ENCODE measurements at regions not wholly inside any gene's neighbourhood (a gene's known extent, or its start where the extent isn't known, plus 50 kb on each side); places are given as distances from the start of the nearest gene placed in this dataset.

GRCh38 chrX:8084006-8084405 lies 87.1 kb downstream of the VCX2 start:
- Histone ChIP-seq H3K9me3 (ENCODE audit: control insufficient read depth, insufficient read depth, low read depth, low read length) (no peaks in the 10 kb centered on the region), H3K27me3 (ENCODE audit: control insufficient read depth, insufficient read depth, low read length) (no peaks in the 10 kb centered on the region), H3K27ac (ENCODE audit: low read length) (no peak overlapping the region), H3K4me1 (ENCODE audit: control insufficient read depth, insufficient read depth, low read length) (no peaks in the 10 kb centered on the region), H3K4me3 (ENCODE audit: low read depth in 2 of 2, low read length in 2 of 2) (no peak overlapping the region), H3K36me3 (ENCODE audit: control insufficient read depth, insufficient read depth, low read length) (no peaks in the 10 kb centered on the region)
- POLR2A ChIA-PET = no interaction called here
- intact Hi-C loops (cut with micrococcal nuclease; ENCODE audit: unreplicated experiment) (no loop called here), in situ Hi-C loops (cut with HindIII; ENCODE audit: low pct_unique_long_range_greater_than_20kb, low sequenced_read_pairs) (no loop called here)
- no TSS peak for BruUV-seq (replicated peaks)
- TF ChIP-seq REST (IDR thresholded peaks at IDR 0.05; ENCODE audit: insufficient read depth in 1 of 2, low read depth in 2 of 2, low read length in 1 of 2) (no peak), TCF7L2 (IDR thresholded peaks at IDR 0.05; ENCODE audit: low read depth, low read length) (no peak), SIN3A (IDR thresholded peaks at IDR 0.05; ENCODE audit: borderline replicate concordance, insufficient read depth, low read depth, low read length) (no peak), POLR2AphosphoS5 (IDR thresholded peaks at IDR 0.05; ENCODE audit: low read depth, low read length) (no peak), CTCF (IDR thresholded peaks at IDR 0.05) (no peak)
- no peak for ATAC-seq
- no peak for DNase-seq (ENCODE audit: low read depth, low spot score)
- CTCF ChIA-PET = no interaction called here

GRCh38 chrX:8083286-8083685 lies 87.8 kb downstream of the VCX2 start:
- Histone ChIP-seq H3K4me1 (ENCODE audit: control insufficient read depth, insufficient read depth, low read length) (no peaks in the 10 kb centered on the region), H3K9me3 (ENCODE audit: control insufficient read depth, insufficient read depth, low read depth, low read length) (no peaks in the 10 kb centered on the region), H3K27ac (ENCODE audit: low read length) (no peak overlapping the region), H3K4me3 (ENCODE audit: low read depth in 2 of 2, low read length in 2 of 2) (no peak overlapping the region), H3K36me3 (ENCODE audit: control insufficient read depth, insufficient read depth, low read length) (no peaks in the 10 kb centered on the region), H3K27me3 (ENCODE audit: control insufficient read depth, insufficient read depth, low read length) (no peaks in the 10 kb centered on the region)
- in situ Hi-C loops (cut with HindIII; ENCODE audit: low pct_unique_long_range_greater_than_20kb, low sequenced_read_pairs) = no loop called here
- POLR2A ChIA-PET = no interaction called here
- no peak for ATAC-seq
- TF ChIP-seq TCF7L2 (IDR thresholded peaks at IDR 0.05; ENCODE audit: low read depth, low read length) (no peak), POLR2AphosphoS5 (IDR thresholded peaks at IDR 0.05; ENCODE audit: low read depth, low read length) (no peak), CTCF (IDR thresholded peaks at IDR 0.05) (no peak), REST (IDR thresholded peaks at IDR 0.05; ENCODE audit: insufficient read depth in 1 of 2, low read depth in 2 of 2, low read length in 1 of 2) (no peak), SIN3A (IDR thresholded peaks at IDR 0.05; ENCODE audit: borderline replicate concordance, insufficient read depth, low read depth, low read length) (no peak)
- intact Hi-C loops (cut with micrococcal nuclease; ENCODE audit: unreplicated experiment) = no loop called here
- DNase-seq (ENCODE audit: low read depth, low spot score) = no peak
- no TSS peak for BruUV-seq (replicated peaks)
- CTCF ChIA-PET = no interaction called here
